Right lobe of liver (tissue), 6 donors: ENCODE measurements at regions not wholly inside any gene's neighbourhood (a gene's known extent, or its start where the extent isn't known, plus 50 kb on each side); places are given as distances from the start of the nearest gene placed in this dataset.
"Not testable (repeated sequence)": the region's sequence is repeated elsewhere in the genome, so short reads cannot be mapped to it uniquely, and the experiment has no call there.

Source experiments
- ATAC-seq, 4 donors: fragments of 200-7000 bp; cut with Tn5 transposase; one replicate each; pipeline ENCODE4 v1.9.1; 2020; ENCODE audit warnings: mild to moderate bottlenecking in 4 of 4, moderate library complexity in 4 of 4
- DNase-seq, 3 donors: peaks; one replicate each; pipeline ENCODE4 v3.0.0-alpha.2; 2020
- H3K27ac ChIP-seq, 3 donors: fragments of 200-600 bp; one replicate each; pipeline ENCODE4 v1.8.0; 2022
- H3K27me3 ChIP-seq, 2 donors: fragments of 200-600 bp; one replicate each; pipeline ENCODE4 v1.8.0; 2022
- H3K36me3 ChIP-seq, 4 donors: fragments of 200-600 bp; sonication (generic) in 1 of 4; one replicate each; pipeline versions ENCODE4 v1.5.1 to v1.8.0; 2017 to 2022; ENCODE audit warnings: control low read depth in 1 of 4
- H3K4me1 ChIP-seq, 4 donors: fragments of 200-600 bp; sonication (generic) in 1 of 4; one replicate each; pipeline versions ENCODE4 v1.5.1 to v1.8.0; 2017 to 2022; ENCODE audit warnings: control low read depth in 1 of 4
- H3K4me3 ChIP-seq, 3 donors: fragments of 200-600 bp; one replicate each; pipeline ENCODE4 v1.8.0; 2022
- H3K9me3 ChIP-seq, 4 donors: fragments of 200-600 bp; sonication (generic) in 1 of 4; one replicate each; pipeline versions ENCODE4 v1.5.1 to v1.8.0; 2017 to 2022; ENCODE audit warnings: control low read depth in 1 of 4
- POLR2A ChIP-seq: fragments of 450-650 bp; IDR thresholded peaks from one replicate; pipeline ENCODE4 v1.6.1; 2017; ENCODE audit warnings: antibody characterized with exemption, mild to moderate bottlenecking
- WGBS: methylation state at CpG from one replicate; pipeline ENCODE4 v1.1.6; 2018; ENCODE audit warnings: low coverage, low lambda C conversion rate; ENCODE audit not compliant: insufficient coverage; ENCODE audit errors: missing lambda C conversion rate; 5-methylcytosine and 5-hydroxymethylcytosine counted together
- intact Hi-C, 2 donors: fragments of 100-400 bp; cut with DNase I; formaldehyde crosslinking; loops; one replicate each; pipeline versions ENCODE4 v1.11.2 to v1.14.1; 2022
- TF ChIP-seq, protein P1 (sequence below), 4 donors: fragments of 200-600 bp in 3 of 4; fragments of 450-650 bp in 1 of 4; IDR thresholded peaks; one replicate each; pipeline versions ENCODE4 v1.5.1 to v1.8.0; 2016 to 2022; ENCODE audit warnings: antibody characterized with exemption in 4 of 4, mild to moderate bottlenecking in 2 of 4
- donor health status: DM: no; HTN: yes; CAD: no.
- donor health status: DM: no; HTN: no; CAD: no.
- donor health status: DM: no; HTN: no; CAD: no.
- donor health status: DM: no; HTN: yes; CAD: no.
- donor health status: DM: no; HTN: yes; CAD: no.

GRCh38 chr1:172940174-172940855 is 110.4 kb downstream of the TNFSF18 start:
- intact Hi-C loops, result no loop called here
- peak in 1 of 4 donors; percentile 14 for ATAC-seq
- Histone ChIP-seq H3K9me3 (no peaks in the 10 kb centered on the region), H3K27me3 (no peaks in the 10 kb centered on the region), H3K36me3 (no peaks in the 10 kb centered on the region), H3K4me1 (no peaks in the 10 kb centered on the region), H3K27ac (no peak overlapping the region), H3K4me3 (no peak overlapping the region)
- no peak for DNase-seq
- WGBS, result 53% methylated on average over 5 of the region's 5 CpGs
- TF ChIP-seq POLR2A, result no peak
- TF ChIP-seq, protein P1, sequence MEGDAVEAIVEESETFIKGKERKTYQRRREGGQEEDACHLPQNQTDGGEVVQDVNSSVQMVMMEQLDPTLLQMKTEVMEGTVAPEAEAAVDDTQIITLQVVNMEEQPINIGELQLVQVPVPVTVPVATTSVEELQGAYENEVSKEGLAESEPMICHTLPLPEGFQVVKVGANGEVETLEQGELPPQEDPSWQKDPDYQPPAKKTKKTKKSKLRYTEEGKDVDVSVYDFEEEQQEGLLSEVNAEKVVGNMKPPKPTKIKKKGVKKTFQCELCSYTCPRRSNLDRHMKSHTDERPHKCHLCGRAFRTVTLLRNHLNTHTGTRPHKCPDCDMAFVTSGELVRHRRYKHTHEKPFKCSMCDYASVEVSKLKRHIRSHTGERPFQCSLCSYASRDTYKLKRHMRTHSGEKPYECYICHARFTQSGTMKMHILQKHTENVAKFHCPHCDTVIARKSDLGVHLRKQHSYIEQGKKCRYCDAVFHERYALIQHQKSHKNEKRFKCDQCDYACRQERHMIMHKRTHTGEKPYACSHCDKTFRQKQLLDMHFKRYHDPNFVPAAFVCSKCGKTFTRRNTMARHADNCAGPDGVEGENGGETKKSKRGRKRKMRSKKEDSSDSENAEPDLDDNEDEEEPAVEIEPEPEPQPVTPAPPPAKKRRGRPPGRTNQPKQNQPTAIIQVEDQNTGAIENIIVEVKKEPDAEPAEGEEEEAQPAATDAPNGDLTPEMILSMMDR (IDR thresholded peaks at IDR 0.05), result no peak

DNA sequence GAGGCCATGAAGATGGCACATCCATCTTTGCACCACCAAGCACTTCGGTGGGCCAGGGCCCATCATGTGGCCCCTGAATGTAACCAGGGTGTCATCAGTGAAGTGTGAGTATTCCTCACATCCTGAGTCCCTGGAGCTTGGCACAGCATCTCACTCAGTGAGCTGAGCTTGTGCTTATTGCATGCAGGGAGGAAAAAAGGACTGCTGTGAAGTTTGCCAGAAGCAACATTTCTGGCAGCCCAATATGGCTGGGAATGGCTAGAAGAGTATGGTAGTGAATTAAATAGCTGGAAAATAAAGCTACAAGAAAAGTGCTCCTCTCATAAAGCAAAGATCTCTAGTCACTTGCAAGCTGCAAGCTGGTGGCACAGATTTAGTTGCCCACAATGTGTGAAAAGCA is 109.3 kb downstream of the TNFSF18 start:
- H3K36me3 ChIP-seq, result no peaks in the 10 kb centered on the region
- no peak for TF ChIP-seq POLR2A
- TF ChIP-seq, protein P1 (IDR thresholded peaks at IDR 0.05), result no peak
- H3K27ac ChIP-seq, result no peak overlapping the region
- intact Hi-C loops, result no loop called here
- ATAC-seq (peak in 1 of 4 donors; percentile 21), DNase-seq (no peak)
- H3K9me3 ChIP-seq, result no peaks in the 10 kb centered on the region
- no peak overlapping the region for H3K4me3 ChIP-seq
- no peaks in the 10 kb centered on the region for H3K27me3 ChIP-seq
- no CpG with 5 or more reads among the region's 1 CpG for WGBS
- H3K4me1 ChIP-seq, result no peaks in the 10 kb centered on the region

GRCh38 chr1:172941945-172942344 is 108.8 kb downstream of the TNFSF18 start:
- Histone ChIP-seq H3K4me3 (no peak overlapping the region), H3K36me3 (no peaks in the 10 kb centered on the region), H3K9me3 (no peaks in the 10 kb centered on the region), H3K4me1 (no peaks in the 10 kb centered on the region), H3K27me3 (no peaks in the 10 kb centered on the region), H3K27ac (no peak overlapping the region)
- 50% methylated on average over 2 of the region's 2 CpGs for WGBS
- intact Hi-C loops, result no loop called here
- TF ChIP-seq, protein P1 (IDR thresholded peaks at IDR 0.05), result no peak
- no peak for TF ChIP-seq POLR2A
- ATAC-seq (no peak), DNase-seq (no peak)

DNA sequence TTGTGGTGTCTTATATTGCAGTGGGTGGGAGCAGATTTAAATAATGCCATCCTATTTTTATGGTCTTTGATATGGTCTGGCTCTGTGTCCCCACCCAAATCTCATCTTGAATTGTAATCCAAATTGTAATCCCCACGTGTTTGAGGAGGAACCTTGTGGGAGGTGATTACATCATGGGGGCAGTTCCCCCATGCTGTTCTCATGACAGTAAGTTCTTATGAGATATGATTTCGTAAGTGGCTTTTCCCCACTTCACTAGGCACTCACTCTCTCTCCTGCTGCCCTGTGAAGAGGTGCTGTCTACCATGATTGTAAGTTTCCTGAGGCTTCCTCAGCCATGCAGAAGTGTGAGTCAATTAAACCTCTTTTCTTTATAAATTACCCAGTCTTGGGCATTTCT is 107.6 kb downstream of the TNFSF18 start:
- intact Hi-C loops, H3K4me3 ChIP-seq, H3K9me3 ChIP-seq, H3K36me3 ChIP-seq, H3K27me3 ChIP-seq, H3K4me1 ChIP-seq, DNase-seq, H3K27ac ChIP-seq, ATAC-seq: not testable (repeated sequence)
- WGBS, result 67% methylated on average over 2 of the region's 2 CpGs

DNA sequence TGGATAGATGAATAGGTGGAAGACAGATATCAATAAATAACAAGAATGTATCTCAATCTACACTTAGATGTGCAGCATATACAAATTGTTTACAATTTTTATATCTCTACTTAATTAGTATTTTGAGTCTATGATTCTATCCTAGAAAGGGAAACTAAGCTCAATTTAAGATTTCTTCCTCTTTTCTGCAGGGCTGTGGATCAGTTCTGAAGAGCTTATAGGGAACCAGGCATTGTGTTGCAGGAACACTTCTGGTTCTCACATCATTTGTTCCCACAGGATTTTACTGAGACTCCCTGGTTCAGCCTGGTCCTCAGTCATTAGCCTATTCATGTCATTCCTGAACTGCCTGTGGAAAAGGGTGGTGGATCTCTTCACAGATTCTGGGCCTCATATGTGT is 105.8 kb downstream of the TNFSF18 start:
- no peak overlapping the region for H3K27ac ChIP-seq
- no peaks in the 10 kb centered on the region for H3K36me3 ChIP-seq
- intact Hi-C loops, result no loop called here
- H3K4me1 ChIP-seq, result no peaks in the 10 kb centered on the region
- H3K9me3 ChIP-seq, result no peaks in the 10 kb centered on the region
- H3K4me3 ChIP-seq, result no peak overlapping the region
- TF ChIP-seq, protein P1 (IDR thresholded peaks at IDR 0.05), result no peak
- TF ChIP-seq POLR2A, result no peak
- DNase-seq, result no peak
- no peaks in the 10 kb centered on the region for H3K27me3 ChIP-seq
- no peak for ATAC-seq
